GM19043 (cell line): ENCODE measurements at regions not wholly inside any gene's neighbourhood (a gene's known extent, or its start where the extent isn't known, plus 50 kb on each side); places are given as distances from the start of the nearest gene placed in this dataset.
"Not testable (repeated sequence)": the region's sequence is repeated elsewhere in the genome, so short reads cannot be mapped to it uniquely, and the experiment has no call there.

Experiments used
- ATAC-seq: cut with Tn5 transposase; IDR thresholded peaks from one replicate; pipeline ENCODE4 v1.9.1; 2021; ENCODE audit warnings: low read depth; ENCODE audit not compliant: unreplicated experiment

GRCh38 chr2:35614640-35615039, 740.9 kb upstream of the CRIM1 start:
- no peak for ATAC-seq

DNA sequence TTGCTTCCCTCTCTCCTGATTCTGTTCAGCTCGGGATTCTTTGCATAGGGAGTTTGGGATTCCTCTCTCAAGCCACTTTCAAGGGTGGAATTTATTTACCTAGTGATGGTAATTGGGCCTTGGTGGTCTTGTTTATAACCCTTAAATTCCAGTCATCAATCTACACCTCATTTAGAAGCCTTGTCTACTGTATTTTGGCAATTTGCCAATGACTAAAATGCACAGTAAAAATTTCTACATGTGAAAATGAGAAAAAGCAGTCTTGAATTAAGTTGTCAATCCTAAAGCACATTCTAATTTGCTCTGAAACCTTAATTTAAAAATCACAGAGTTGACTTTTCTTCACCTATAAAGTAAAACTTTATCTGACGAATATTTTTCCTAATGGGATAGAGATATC, 749.2 kb upstream of the CRIM1 start:
- ATAC-seq: no peak

- no peak for ATAC-seq
These were observed 757.3 kb upstream of the CRIM1 start for GRCh38 chr2:35598310-35598709.

- no peak for ATAC-seq
These were observed 763.7 kb upstream of the CRIM1 start for GRCh38 chr2:35591886-35592285.

DNA sequence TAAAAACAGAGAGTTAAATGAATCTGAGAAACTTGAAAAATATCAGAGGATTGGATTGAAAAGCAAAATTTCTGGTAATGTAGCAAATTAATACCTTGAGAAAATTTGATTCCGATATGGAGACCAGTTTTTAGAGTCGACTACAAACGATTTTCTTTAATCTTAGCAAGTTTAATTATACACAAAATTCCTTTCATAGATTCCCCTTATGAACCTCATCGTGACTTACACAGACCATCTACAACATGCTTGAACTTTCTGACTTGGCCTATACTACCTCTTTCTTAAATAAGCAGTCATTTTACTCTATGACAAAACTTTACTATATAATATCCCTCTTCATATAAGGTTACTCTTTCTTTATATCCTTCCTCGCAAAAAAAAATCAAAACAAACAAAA, 769.6 kb upstream of the CRIM1 start:
- no peak for ATAC-seq

DNA sequence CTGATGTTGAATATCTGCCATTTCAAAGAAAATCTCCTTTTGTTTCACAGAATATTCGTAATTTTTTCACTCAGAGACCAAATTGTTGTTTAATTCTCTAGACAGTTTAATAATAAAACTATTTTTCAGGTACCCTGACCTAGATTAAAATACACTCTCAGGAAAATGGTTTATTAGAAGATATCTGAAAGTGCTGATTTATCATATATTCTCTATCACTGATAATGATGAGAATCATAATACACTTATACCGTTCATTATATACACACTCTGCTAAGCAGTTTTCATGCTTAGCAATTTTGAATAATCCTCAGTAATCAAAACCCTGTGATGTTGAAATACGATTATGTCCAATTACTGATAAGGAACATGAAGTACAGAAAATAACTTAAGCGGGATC, 772.9 kb upstream of the CRIM1 start:
- ATAC-seq: no peak

GRCh38 chr2:35580956-35581355, 774.6 kb upstream of the CRIM1 start:
- ATAC-seq: no peak

- ATAC-seq: not testable (repeated sequence)
These were observed 787.0 kb upstream of the CRIM1 start for GRCh38 chr2:35568574-35568973.

DNA sequence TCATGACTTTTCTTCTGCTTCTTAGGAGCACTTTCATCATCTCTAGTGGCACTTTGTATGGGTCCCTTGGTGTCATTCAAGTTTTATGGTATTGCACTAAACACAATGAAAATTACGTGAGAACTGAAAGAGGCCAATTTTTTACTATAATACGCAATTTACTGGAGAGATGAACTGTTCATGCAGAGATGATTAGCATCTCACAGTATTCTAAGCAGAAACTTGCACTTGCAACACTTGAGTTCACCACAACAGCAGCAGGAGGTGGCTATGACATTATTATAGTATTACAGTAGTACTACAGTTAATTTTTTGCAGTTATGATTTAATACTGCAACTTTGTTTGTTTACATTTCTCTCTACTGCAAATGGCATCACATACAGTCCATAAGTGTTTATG, 793.1 kb upstream of the CRIM1 start:
- ATAC-seq: no peak

DNA sequence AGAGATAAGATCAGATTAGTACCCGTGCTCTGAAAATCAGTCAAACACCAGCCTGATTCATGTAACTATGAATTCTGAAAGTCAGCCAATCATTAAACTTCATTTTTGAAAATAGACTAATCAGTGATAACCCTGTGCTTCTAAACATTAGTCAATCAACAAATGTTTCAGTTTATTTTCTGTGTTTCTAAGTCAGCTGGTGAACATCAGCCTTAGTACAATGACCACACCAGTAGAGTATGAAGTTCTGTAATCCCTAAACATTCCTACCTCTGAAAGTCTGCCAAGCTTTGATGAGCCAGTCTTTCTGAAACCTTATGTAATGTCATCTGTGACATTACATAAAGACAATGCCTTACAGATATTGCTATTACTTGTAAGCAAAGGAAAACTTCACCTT, 807.4 kb upstream of the CRIM1 start:
- ATAC-seq: no peak

GRCh38 chr2:35545301-35545700, 810.3 kb upstream of the CRIM1 start:
- no peak for ATAC-seq

DNA sequence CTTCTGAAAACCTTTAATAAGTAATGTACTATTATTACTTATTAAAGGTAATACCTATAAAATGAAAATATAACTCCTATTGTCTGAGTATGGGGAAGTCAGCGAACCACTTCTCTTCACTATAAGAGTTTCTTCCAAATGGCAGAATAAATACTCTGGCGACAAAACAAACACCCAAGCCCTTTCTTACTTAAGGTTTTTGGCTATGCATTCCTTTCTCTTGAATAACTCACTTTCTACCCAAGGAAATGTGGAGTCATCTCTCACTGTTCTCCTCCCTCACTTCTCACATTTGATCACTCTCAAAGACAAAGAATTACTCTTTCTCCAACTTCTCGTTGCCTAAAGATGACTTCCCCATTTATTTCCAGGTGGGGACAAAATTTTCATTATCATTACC, 816.8 kb upstream of the CRIM1 start:
- ATAC-seq: no peak

DNA sequence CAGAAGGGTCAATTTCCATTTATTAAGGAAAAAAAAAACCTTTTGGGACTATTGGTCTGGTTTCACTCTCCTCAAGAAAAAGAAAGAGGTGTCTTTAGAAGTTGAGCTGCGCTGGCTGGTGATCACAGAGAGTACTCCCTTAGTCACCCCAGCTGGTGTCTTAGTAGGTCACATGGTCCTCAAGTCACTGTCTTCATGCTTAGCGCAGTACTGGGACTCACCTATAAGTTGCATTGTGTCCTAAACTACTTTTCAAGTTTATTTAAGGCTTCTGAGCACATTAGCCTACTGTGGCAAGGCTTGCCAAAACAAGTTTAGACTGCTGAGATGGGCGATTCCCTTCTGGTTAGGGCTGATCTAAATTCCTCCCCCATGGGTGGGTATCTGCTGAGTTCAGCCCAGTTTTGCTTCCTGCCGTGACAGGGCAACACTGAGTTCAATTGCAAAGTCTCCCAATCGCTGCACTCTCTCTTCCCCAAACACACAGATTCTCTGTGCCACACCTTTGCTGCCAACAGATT, 824.9 kb upstream of the CRIM1 start:
- no peak for ATAC-seq

DNA sequence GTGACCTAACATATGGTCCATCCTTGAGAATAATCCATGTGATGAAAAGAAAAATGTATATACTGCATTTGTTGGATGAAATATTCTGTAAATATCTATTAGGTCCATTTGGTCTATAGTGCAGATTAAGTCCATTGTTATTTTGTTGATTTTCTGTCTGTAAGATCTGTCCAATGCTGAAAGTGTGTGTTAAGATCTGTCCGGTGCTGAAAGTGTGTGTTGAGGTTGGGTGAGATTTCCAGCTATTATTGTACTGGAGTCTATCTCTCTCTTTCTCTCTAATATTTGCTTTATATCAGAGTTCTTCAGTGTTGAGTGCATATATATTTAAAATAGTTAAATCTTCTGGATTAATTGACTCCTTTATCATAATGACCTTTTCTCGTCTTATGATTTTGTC, 828.8 kb upstream of the CRIM1 start:
- no peak for ATAC-seq

GRCh38 chr2:35522450-35522849, 833.1 kb upstream of the CRIM1 start:
- ATAC-seq: no peak

DNA sequence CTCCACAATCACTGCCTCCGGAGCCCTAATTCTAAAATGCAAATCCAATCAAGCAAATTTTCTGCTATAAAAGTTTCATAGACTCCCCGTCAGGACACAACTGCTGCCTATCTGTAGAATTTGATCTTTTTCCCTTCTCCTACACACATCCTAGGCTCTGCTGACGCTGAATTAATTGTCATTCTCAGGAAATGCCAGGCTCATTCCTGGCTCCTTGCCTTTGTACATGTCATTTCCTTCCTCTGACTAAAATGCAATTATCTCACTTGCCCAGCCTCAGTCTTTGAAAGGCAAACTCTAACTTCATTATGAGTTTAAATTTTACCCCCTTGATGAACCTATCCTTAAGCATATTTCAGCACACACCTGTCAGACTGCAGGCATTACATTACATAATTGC, 844.9 kb upstream of the CRIM1 start:
- ATAC-seq: no peak

GRCh38 chr2:35508601-35509000, 847.0 kb upstream of the CRIM1 start:
- ATAC-seq: no peak

GRCh38 chr2:35504419-35504818, 851.2 kb upstream of the CRIM1 start:
- ATAC-seq: no peak

- no peak for ATAC-seq
These were observed 851.8 kb upstream of the CRIM1 start for GRCh38 chr2:35503738-35504199.

DNA sequence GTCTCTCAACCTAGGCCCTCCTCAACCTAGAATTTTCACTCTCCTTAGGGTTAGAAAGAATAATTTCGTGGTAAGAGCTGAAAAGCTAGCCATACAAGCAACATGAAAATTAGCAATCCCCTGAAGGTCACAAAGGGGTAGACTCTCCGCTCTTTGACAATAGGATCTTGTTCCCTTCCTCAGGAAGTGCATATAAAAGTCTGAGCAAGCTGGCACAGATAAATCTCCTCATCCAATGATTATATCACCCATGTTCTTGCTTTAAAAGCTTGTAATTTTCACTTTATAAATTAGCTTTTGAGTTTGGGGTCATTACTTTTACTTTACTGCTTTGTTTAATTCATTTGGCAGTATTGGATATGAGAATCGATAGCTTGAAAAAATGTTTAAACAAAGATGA, 852.3 kb upstream of the CRIM1 start:
- ATAC-seq: no peak

GRCh38 chr2:35501076-35501475, 854.5 kb upstream of the CRIM1 start:
- ATAC-seq: no peak

- ATAC-seq: no peak
These were observed 859.6 kb upstream of the CRIM1 start for GRCh38 chr2:35496022-35496421.

- no peak for ATAC-seq
These were observed 860.4 kb upstream of the CRIM1 start for GRCh38 chr2:35495182-35495581.
